HepG2 (cell line): ENCODE measurements at regions not wholly inside any gene's neighbourhood (a gene's known extent, or its start where the extent isn't known, plus 50 kb on each side); places are given as distances from the start of the nearest gene placed in this dataset.

ENCODE experiments used
- ATF5 ChIP-seq: sonication (generic); formaldehyde crosslinking; IDR thresholded peaks from 2 replicates; pipeline ENCODE4 v1.4.0; 2020; ENCODE audit warnings: mild to moderate bottlenecking, low read depth, missing genetic modification reagents
- DZIP1 ChIP-seq: sonication (generic); formaldehyde crosslinking; IDR thresholded peaks from 2 replicates; pipeline ENCODE4 v1.5.0; 2020; ENCODE audit warnings: mild to moderate bottlenecking, missing genetic modification reagents
- HNF1A ChIP-seq, 2 experiments: sonication (generic) in 1 of 2; formaldehyde crosslinking in 1 of 2; IDR thresholded peaks; 2 replicates each; pipeline versions ENCODE4 v1.4.0 to v1.6.1; 2016 to 2020; ENCODE audit warnings: borderline replicate concordance in 1 of 2, low read depth in 1 of 2, mild to moderate bottlenecking in 1 of 2, missing genetic modification reagents in 1 of 2
- KDM5A ChIP-seq: fragments of 200-600 bp; sonication (generic); IDR thresholded peaks from 2 replicates; pipeline ENCODE4 v1.7.0; 2018; ENCODE audit warnings: antibody characterized with exemption, mild to moderate bottlenecking, low read length, borderline replicate concordance
- MED13 ChIP-seq: sonication (generic); formaldehyde crosslinking; IDR thresholded peaks from 2 replicates; pipeline ENCODE4 v1.5.0; 2020; ENCODE audit warnings: missing genetic modification reagents
- MTA1 ChIP-seq: sonication (generic); formaldehyde crosslinking; IDR thresholded peaks from 2 replicates; pipeline ENCODE4 v1.4.0; 2020; ENCODE audit warnings: missing genetic modification reagents, mild to moderate bottlenecking, borderline replicate concordance
- RERE ChIP-seq: IDR thresholded peaks from 2 replicates; pipeline ENCODE4 v1.6.1; 2016; ENCODE audit warnings: low read depth, missing genetic modification reagents, missing compliant biosample characterization
- ZNF121 ChIP-seq: sonication (generic); formaldehyde crosslinking; IDR thresholded peaks from 2 replicates; pipeline ENCODE4 v1.5.0; 2020; ENCODE audit warnings: mild to moderate bottlenecking, missing genetic modification reagents
- ZNF281 ChIP-seq: sonication (generic); formaldehyde crosslinking; IDR thresholded peaks from 2 replicates; pipeline ENCODE4 v1.4.0; 2020; ENCODE audit warnings: missing genetic modification reagents, borderline replicate concordance
- ZNF883 ChIP-seq: sonication (generic); formaldehyde crosslinking; IDR thresholded peaks from 2 replicates; pipeline ENCODE4 v1.5.1; 2020; ENCODE audit warnings: mild to moderate bottlenecking, missing genetic modification reagents; ENCODE audit errors: not compliant biosample characterization

- TF ChIP-seq RERE, result no peak
- TF ChIP-seq DZIP1 (CRISPR knock-in tag), result no peak
- TF ChIP-seq HNF1A (IDR thresholded peaks at IDR 0.05; ENCODE audit: low read depth), result no peak
- TF ChIP-seq HNF1A (CRISPR knock-in tag; IDR thresholded peaks at IDR 0.05; ENCODE audit: borderline replicate concordance), result no peak
- no peak for TF ChIP-seq ZNF121 (CRISPR knock-in tag)
- TF ChIP-seq ATF5 (CRISPR knock-in tag), result no peak
- TF ChIP-seq MTA1 (CRISPR knock-in tag), result no peak
- no peak for TF ChIP-seq MED13 (CRISPR knock-in tag)
- TF ChIP-seq ZNF883 (CRISPR knock-in tag), result no peak
- TF ChIP-seq ZNF281, result no peak
- no peak for TF ChIP-seq KDM5A
Observed at GRCh38 chr5:13188371-13188770, 756.1 kb downstream of the DNAH5 start (continued).
